Type B pancreatic cell (in vitro differentiated cells): ENCODE measurements at regions not wholly inside any gene's neighbourhood (a gene's known extent, or its start where the extent isn't known, plus 50 kb on each side); places are given as distances from the start of the nearest gene placed in this dataset.
A peak's percentile ranks its signal among the peaks of the same experiment; 100 is the strongest.

ENCODE experiments used
- DNase-seq: peaks from one replicate; pipeline ENCODE4 v3.0.0; 2021; ENCODE audit warnings: mixed read lengths; ENCODE audit not compliant: unreplicated experiment; ENCODE audit errors: extremely low spot score
- H3K27ac Mint-ChIP-seq: 2 replicates; pipeline ENCODE4 v1.8.0; 2021; ENCODE audit warnings: mild to moderate bottlenecking, mixed read lengths
- H3K27me3 Mint-ChIP-seq: 2 replicates; pipeline ENCODE4 v1.8.0; 2021; ENCODE audit warnings: mixed read lengths
- H3K36me3 Mint-ChIP-seq: 2 replicates; pipeline ENCODE4 v1.8.0; 2021; ENCODE audit warnings: mixed read lengths
- H3K4me1 Mint-ChIP-seq: one replicate; pipeline ENCODE4 v1.8.0; 2021; ENCODE audit warnings: mixed read lengths; ENCODE audit not compliant: unreplicated experiment
- H3K4me3 Mint-ChIP-seq: 2 replicates; pipeline ENCODE4 v1.8.0; 2021; ENCODE audit warnings: mild to moderate bottlenecking, mixed read lengths
- H3K9me3 Mint-ChIP-seq: 2 replicates; pipeline ENCODE4 v1.8.0; 2021; ENCODE audit warnings: mixed read lengths
- CTCF ChIP-seq: fragments of 200-600 bp; sonication (generic); conservative IDR thresholded peaks from 2 replicates; pipeline ENCODE4 v1.5.0; 2021; ENCODE audit warnings: antibody characterized with exemption, mild to moderate bottlenecking

GRCh38 chr13:31053091-31053490 is 108.6 kb downstream of the HSPH1 start:
- Mint-ChIP-seq H3K4me3 (no peak overlapping the region), H3K27me3 (peaks cover 21% of the 10 kb centered on the region), H3K9me3 (no peaks in the 10 kb centered on the region), H3K27ac (no peak overlapping the region), H3K4me1 (peaks cover 5% of the 10 kb centered on the region), H3K36me3 (no peaks in the 10 kb centered on the region)
- DNase-seq, result no peak
- no peak for TF ChIP-seq CTCF

GRCh38 chr13:31052478-31052877 is 109.2 kb downstream of the HSPH1 start:
- no peak overlapping the region for H3K27ac Mint-ChIP-seq
- H3K4me1 Mint-ChIP-seq, result peaks cover 5% of the 10 kb centered on the region
- TF ChIP-seq CTCF, result no peak
- H3K36me3 Mint-ChIP-seq, result no peaks in the 10 kb centered on the region
- H3K4me3 Mint-ChIP-seq, result no peak overlapping the region
- no peak for DNase-seq
- H3K27me3 Mint-ChIP-seq, result peaks cover 21% of the 10 kb centered on the region
- H3K9me3 Mint-ChIP-seq, result no peaks in the 10 kb centered on the region

GRCh38 chr13:31051999-31052398 is 109.7 kb downstream of the HSPH1 start:
- H3K9me3 Mint-ChIP-seq, result no peaks in the 10 kb centered on the region
- H3K4me1 Mint-ChIP-seq, result peaks cover 5% of the 10 kb centered on the region
- TF ChIP-seq CTCF, result peak; percentile 39
- H3K36me3 Mint-ChIP-seq, result no peaks in the 10 kb centered on the region
- no peak for DNase-seq
- H3K4me3 Mint-ChIP-seq, result no peak overlapping the region
- peaks cover 21% of the 10 kb centered on the region for H3K27me3 Mint-ChIP-seq
- no peak overlapping the region for H3K27ac Mint-ChIP-seq

GRCh38 chr13:31050486-31051400 is 111.0 kb downstream of the HSPH1 start:
- Mint-ChIP-seq H3K9me3 (no peaks in the 10 kb centered on the region), H3K4me1 (peaks cover 6% of the 10 kb centered on the region), H3K4me3 (no peak overlapping the region), H3K27me3 (peaks cover 21% of the 10 kb centered on the region), H3K27ac (no peak overlapping the region), H3K36me3 (no peaks in the 10 kb centered on the region)
- TF ChIP-seq CTCF, result peak; percentile 67
- DNase-seq, result no peak

GRCh38 chr13:31049833-31050232 is 111.9 kb downstream of the HSPH1 start:
- DNase-seq, result no peak
- no peaks in the 10 kb centered on the region for H3K36me3 Mint-ChIP-seq
- no peaks in the 10 kb centered on the region for H3K9me3 Mint-ChIP-seq
- peaks cover 9% of the 10 kb centered on the region for H3K4me1 Mint-ChIP-seq
- TF ChIP-seq CTCF, result no peak
- H3K4me3 Mint-ChIP-seq, result no peak overlapping the region
- no peak overlapping the region for H3K27ac Mint-ChIP-seq
- peaks cover 21% of the 10 kb centered on the region for H3K27me3 Mint-ChIP-seq
